ENCODE measurements at regions not wholly inside any gene's neighbourhood (a gene's known extent, or its start where the extent isn't known, plus 50 kb on each side); places are given as distances from the start of the nearest gene placed in this dataset.

DNA sequence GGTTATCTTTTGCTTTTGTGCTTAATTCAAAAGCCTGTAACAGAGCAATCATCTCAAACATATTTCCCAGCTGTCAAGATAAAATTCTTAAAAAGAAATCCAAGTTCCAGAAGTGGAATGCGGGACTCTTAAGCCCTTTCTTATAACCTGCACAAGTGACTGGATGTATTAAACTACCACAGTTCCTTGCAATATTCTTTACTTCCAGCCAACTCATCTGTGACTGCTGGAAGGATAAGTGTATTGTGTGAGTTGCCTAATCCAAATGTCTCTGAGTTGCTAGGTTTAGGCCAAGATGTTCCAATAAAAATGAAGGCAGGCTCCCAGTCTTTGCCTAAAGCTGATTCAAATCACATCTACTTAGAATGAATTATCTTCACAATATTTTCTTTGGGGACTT, 159.2 kb upstream of the SLC24A2 start:
- Mint-ChIP-seq H3K27ac (no peak overlapping the region), H3K36me3 (peaks cover under 1% of the 10 kb centered on the region), H3K27me3 (no peaks in the 10 kb centered on the region), H3K9me3 (peaks cover 2% of the 10 kb centered on the region), H3K4me1 (peaks cover 12% of the 10 kb centered on the region), H3K4me3 (no peak overlapping the region)

DNA sequence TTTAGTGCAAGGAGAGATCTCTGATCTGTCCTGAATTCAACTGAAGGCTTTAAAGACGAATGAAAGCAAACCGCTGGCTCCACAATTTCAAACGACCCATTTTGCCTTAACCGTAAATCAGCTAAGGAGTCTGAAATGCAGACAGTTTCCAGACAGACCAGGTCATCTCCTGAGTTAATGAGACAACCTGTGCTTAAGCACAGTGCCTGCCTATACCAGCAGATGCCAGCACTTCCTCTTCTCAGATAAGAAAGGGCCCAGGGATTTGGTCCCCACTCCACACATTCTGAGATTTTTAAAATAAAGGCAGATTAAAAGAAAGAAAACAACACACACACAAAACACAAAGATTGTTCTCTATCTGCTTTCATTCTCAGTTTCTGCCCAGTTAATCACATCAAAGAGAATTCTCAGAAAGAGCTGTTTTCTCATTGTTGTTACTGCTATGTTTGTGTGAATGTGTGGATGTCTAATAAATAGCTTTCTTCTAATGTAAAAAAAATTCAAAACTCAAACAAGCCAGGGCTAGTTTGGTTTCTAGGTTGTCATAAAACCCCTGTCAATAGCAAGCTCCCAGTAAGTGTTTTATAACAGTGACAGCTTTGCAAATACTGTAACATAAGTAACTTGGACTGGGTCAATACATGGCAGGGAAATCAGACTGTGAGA, 157.7 kb upstream of the SLC24A2 start:
- no peaks in the 10 kb centered on the region for H3K36me3 Mint-ChIP-seq
- no peak overlapping the region for H3K27ac Mint-ChIP-seq
- H3K4me3 Mint-ChIP-seq: no peak overlapping the region
- H3K9me3 Mint-ChIP-seq: no peaks in the 10 kb centered on the region
- no peaks in the 10 kb centered on the region for H3K27me3 Mint-ChIP-seq
- H3K4me1 Mint-ChIP-seq: peaks cover 12% of the 10 kb centered on the region

DNA sequence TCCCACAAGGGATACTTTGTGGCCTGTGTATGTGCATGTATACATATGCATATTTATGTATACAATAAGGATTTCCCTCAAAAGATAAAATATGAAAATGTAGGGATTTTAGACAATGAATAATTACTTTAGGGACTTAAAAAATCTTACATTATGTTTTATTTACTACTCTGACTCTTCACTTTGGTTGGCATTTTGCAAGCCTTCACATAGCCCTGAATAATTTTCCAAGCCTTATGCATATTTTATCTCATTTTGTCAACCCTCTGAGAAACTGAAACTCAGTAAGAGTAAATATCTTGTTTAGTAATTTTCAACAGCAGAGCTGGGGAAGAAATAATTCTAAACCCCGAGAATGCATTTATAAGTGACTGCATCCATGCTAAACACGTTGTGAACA, 153.0 kb upstream of the SLC24A2 start:
- Mint-ChIP-seq H3K4me3 (no peak overlapping the region), H3K27me3 (no peaks in the 10 kb centered on the region), H3K27ac (no peak overlapping the region), H3K36me3 (no peaks in the 10 kb centered on the region), H3K4me1 (peaks cover 8% of the 10 kb centered on the region), H3K9me3 (no peaks in the 10 kb centered on the region)

DNA sequence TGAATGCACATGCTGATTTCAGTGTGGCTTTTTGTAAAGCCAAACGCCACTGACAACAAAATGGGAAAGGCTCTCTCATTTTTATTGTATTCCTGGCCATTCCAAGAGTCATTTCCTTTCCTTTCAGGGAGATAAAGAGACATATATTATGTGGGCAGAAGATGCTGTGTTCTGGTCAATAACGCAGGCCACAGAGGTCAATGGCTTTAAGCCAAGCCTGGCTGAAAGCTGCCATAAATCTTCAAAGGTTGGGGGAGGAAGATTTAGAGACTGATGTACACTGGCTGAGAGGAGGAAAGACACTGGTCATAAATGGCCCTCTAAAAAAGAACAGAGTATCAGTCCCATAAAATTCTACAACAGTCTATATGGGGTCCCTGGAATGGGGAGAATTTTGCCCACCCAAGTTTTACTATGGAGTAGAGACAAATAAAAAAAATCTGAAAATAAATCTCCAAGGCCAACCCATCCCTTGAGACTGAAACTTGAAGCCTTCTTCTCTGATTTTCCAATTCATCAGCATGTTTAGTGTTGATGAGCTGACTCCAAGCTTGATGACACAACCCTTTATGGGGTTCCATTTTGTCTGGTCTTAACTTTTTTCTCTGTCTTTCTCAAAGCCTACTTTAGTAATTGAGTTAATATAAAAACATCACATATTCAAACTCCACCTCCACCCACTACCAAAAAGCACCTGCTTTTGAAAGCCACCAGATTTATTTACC, 152.1 kb upstream of the SLC24A2 start:
- no peak overlapping the region for H3K27ac Mint-ChIP-seq
- H3K9me3 Mint-ChIP-seq: no peaks in the 10 kb centered on the region
- no peaks in the 10 kb centered on the region for H3K36me3 Mint-ChIP-seq
- no peak overlapping the region for H3K4me3 Mint-ChIP-seq
- no peaks in the 10 kb centered on the region for H3K4me1 Mint-ChIP-seq
- no peaks in the 10 kb centered on the region for H3K27me3 Mint-ChIP-seq

DNA sequence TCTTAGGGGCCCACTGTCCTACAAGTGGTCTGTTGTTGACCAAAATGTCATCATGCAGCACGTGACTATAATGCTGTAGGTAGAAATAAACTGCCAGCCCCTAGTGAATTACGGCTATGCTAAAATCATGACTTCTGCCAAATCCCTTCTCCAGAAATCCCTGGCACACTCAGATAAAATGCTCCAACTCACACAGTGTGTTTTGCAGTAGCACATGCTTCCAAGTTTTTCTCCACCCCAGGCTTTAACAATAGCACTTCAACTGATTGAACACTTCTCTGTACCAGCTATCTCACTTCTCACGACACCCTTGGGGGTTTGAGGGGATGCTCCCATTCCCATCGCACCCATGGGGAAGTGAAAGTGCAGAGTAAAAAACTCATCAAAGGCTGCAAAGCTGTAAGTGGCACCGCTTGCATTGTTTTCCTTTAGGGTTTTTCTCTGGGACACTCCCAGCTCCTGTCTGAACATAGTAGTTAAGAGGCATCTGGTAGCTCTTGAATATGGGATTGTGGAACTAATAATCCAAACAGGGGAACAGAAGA, 151.0 kb upstream of the SLC24A2 start:
- H3K4me1 Mint-ChIP-seq: no peaks in the 10 kb centered on the region
- H3K36me3 Mint-ChIP-seq: peaks cover 2% of the 10 kb centered on the region
- no peaks in the 10 kb centered on the region for H3K9me3 Mint-ChIP-seq
- H3K4me3 Mint-ChIP-seq: no peak overlapping the region
- no peak overlapping the region for H3K27ac Mint-ChIP-seq
- peaks cover 3% of the 10 kb centered on the region for H3K27me3 Mint-ChIP-seq

DNA sequence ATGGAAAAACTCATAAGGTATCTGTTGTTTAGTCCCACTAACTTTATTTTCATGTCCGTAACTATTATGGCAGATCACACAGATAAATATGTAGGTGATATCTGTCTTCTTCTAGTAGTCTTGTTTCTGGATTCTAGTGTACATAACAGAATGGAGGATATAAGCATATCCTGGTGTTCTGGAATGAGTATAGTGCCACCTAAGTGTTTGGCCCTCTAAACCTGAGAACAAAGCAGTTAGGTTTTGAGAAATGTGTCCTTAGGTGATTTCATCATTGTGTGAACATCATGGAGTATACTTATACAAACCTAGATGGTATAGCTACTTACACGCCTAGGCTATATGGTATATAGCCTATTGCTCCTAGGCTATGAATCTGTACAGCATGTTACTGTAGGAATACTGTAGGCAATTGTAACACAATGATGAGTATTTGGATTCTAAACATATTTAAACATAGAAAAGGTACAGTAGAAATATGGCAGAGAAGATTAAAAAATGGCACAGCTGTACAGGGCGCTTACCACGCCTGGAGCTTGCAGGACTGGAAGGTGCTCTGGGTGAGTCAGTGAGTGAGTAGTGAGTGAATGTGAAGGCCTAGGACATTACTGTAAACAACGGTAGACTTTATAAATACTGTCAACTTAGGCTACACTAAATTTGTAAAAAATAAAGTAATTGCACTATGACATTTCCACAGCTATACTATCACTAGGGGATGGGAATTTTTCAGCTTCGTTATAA, 150.3 kb upstream of the SLC24A2 start:
- H3K4me1 Mint-ChIP-seq: peaks cover 3% of the 10 kb centered on the region
- H3K27ac Mint-ChIP-seq: no peak overlapping the region
- no peak overlapping the region for H3K4me3 Mint-ChIP-seq
- H3K36me3 Mint-ChIP-seq: peaks cover 2% of the 10 kb centered on the region
- H3K9me3 Mint-ChIP-seq: no peaks in the 10 kb centered on the region
- peaks cover 3% of the 10 kb centered on the region for H3K27me3 Mint-ChIP-seq

DNA sequence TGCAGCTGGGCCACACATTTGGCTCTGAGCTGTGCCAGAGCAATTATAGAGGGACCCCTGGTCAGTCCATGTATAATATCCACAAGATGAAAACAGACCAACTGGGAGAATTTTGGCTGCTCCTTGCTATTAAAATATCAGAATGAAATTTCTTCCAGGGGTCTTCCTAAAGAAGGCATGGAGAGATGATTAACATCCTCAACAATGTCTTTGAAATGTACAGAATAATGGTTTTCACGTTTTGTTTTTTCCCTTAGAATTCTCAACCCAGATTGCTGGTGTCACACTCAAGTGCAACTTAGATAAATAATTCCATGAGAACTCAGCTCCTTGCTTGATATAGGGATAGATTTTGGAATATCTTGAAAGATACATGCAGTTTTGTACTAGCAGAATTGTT, 148.3 kb upstream of the SLC24A2 start:
- Mint-ChIP-seq H3K36me3 (peaks cover 2% of the 10 kb centered on the region), H3K9me3 (no peaks in the 10 kb centered on the region), H3K4me3 (no peak overlapping the region), H3K27ac (no peak overlapping the region), H3K4me1 (peaks cover 3% of the 10 kb centered on the region), H3K27me3 (peaks cover 5% of the 10 kb centered on the region)

DNA sequence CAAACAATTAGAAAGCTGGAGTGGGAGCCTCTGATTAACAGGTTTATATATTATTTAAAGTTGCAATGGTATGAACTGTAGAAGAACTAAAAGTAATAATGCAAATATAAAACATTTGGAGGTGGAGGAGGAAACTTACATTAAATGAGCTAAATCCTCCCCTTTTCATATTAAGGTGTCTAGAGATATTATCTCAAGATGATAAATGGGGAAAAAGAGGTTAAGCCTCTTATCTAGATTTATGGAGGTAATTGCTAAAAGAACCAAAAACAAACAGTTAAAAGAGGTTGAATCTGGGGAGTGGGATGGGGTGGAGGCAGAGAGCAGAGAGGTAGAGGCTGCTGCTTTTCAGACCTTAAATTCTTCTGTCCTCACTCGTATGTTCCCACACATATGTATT, 147.8 kb upstream of the SLC24A2 start:
- peaks cover 2% of the 10 kb centered on the region for H3K36me3 Mint-ChIP-seq
- no peaks in the 10 kb centered on the region for H3K9me3 Mint-ChIP-seq
- H3K27me3 Mint-ChIP-seq: peaks cover 5% of the 10 kb centered on the region
- H3K27ac Mint-ChIP-seq: peak overlapping the region; percentile 41
- peaks cover 3% of the 10 kb centered on the region for H3K4me1 Mint-ChIP-seq
- no peak overlapping the region for H3K4me3 Mint-ChIP-seq

DNA sequence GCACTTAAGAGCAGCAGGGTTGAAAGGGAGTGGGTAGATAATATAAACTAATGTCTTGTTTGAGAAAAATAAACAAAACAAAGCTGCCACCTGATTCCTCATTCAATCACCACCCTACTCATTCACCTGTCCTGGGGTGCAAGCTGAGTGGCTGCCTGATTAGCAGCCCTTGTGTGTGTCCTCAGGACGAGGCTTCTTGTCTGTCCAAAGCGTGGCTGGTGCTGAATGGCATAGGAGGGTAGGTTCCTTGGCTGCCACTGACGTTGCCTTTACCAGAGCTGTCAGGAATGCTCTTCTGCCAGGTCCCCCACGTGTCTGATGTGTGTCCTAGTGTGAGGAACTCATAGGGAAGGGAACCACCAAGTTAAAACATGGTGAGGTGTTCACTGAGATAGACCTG, 146.6 kb upstream of the SLC24A2 start:
- Mint-ChIP-seq H3K27me3 (peaks cover 5% of the 10 kb centered on the region), H3K36me3 (peaks cover 2% of the 10 kb centered on the region), H3K4me1 (peaks cover 3% of the 10 kb centered on the region), H3K4me3 (no peak overlapping the region), H3K27ac (no peak overlapping the region), H3K9me3 (no peaks in the 10 kb centered on the region)

DNA sequence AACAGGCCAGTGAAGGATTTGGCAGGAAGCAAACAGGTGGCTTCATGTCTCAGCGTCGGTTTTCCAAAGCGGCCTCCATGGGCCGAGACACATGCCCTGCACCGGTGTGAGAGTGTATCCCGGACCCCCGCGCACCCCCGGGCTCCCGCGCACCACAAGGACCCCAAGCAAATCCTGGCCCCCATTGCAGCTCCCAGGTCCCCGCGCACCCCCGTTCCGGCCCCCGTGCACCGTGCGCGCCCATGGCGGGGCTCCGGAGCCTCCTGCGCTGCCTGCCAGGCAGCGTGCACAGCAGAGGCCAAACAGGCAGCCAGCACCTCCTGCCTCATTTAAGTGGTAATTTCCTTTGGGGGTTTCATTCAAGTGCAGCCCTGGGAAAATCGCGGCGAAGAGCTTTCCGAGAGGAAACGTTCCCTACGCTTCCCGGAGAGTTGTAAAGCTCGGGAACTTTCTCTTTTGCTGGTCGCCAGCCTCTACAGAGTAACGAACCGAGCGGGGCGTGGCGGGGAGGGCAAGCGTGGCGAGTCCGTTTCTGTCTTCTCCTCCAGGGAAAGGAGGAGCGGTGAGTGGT, 145.5 kb upstream of the SLC24A2 start:
- H3K36me3 Mint-ChIP-seq: peaks cover 2% of the 10 kb centered on the region
- no peak overlapping the region for H3K27ac Mint-ChIP-seq
- no peaks in the 10 kb centered on the region for H3K9me3 Mint-ChIP-seq
- H3K4me1 Mint-ChIP-seq: peaks cover 3% of the 10 kb centered on the region
- peaks cover 5% of the 10 kb centered on the region for H3K27me3 Mint-ChIP-seq
- H3K4me3 Mint-ChIP-seq: peak overlapping the region; percentile 71

DNA sequence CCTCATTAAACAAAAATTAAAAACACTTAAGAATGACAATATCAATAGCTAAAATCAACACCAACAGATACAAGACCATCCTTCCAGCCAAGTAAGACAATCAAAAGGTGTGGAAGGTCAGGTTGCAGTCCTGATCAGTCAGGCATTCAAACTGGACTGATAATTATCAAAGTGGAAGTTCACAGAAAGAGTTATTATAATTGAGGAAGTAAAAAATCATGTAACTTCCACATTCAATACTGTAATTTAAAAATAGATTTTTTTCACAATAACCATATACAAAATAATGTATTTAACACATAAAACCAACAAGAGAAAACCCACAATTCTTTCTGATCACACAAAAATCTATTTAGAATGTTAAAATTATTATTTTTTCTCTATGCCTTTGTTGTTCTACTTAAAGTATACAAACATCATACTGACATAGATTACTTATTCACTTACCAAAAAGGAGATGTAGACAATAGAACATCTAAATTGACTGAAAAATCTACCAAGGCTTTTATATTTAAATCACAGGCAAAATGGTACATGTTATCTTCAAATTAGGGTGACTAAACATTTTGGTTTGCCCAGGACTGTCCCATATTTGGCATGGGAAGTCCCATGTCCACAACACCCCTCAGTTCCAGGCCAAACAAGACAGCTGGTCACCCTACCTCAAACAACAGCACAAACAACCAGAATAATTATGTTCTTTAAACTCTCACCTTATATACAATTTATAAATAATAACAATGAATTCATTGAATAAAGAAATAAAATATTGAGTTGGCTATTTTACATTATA, 142.5 kb upstream of the SLC24A2 start:
- H3K27ac Mint-ChIP-seq: no peak overlapping the region
- H3K9me3 Mint-ChIP-seq: no peaks in the 10 kb centered on the region
- H3K36me3 Mint-ChIP-seq: peaks cover 2% of the 10 kb centered on the region
- no peak overlapping the region for H3K4me3 Mint-ChIP-seq
- H3K4me1 Mint-ChIP-seq: peaks cover 12% of the 10 kb centered on the region
- H3K27me3 Mint-ChIP-seq: peaks cover 5% of the 10 kb centered on the region

DNA sequence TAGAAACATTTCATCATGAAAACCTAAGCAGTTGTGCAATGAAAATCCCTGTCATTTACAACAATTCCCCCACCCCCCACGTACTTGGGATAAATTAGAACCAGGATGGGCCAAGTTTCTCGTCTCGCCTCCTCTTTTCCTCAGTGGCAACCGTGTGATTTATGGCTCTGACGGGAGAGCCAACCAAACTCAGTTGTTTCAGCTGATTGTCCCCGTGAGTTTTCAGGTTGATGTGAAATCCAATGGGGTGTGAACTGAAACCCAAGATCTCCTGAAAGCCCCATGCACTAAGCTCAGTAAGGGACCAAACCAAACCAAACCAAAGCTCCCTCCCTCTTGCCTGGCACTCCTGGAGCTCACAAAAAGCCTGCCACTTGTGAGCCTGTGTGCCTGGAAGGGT, 138.7 kb upstream of the SLC24A2 start:
- no peak overlapping the region for H3K4me3 Mint-ChIP-seq
- peaks cover 14% of the 10 kb centered on the region for H3K4me1 Mint-ChIP-seq
- H3K27me3 Mint-ChIP-seq: no peaks in the 10 kb centered on the region
- no peaks in the 10 kb centered on the region for H3K9me3 Mint-ChIP-seq
- no peak overlapping the region for H3K27ac Mint-ChIP-seq
- no peaks in the 10 kb centered on the region for H3K36me3 Mint-ChIP-seq

DNA sequence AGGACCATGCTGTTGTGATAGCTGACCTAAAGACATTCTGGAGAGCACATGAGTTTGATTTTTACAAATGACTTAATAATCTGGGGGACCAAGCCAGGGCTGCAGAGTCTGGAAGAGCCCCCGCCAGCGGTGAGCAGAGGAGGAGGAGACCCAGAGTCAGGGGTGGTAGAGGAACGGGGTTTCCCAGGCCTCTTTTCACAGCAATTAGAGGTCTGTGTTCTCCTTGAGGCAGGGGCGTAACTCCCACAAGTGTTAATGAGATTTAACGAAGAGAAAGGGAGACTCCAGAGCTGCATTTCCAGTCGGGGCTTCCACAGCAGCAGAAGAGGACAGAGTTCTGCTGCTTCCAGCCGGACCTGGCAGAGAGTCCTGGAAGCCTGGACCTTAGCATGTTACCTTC, 137.9 kb upstream of the SLC24A2 start:
- peaks cover 14% of the 10 kb centered on the region for H3K4me1 Mint-ChIP-seq
- no peak overlapping the region for H3K4me3 Mint-ChIP-seq
- no peaks in the 10 kb centered on the region for H3K9me3 Mint-ChIP-seq
- H3K27me3 Mint-ChIP-seq: no peaks in the 10 kb centered on the region
- no peaks in the 10 kb centered on the region for H3K36me3 Mint-ChIP-seq
- H3K27ac Mint-ChIP-seq: no peak overlapping the region

DNA sequence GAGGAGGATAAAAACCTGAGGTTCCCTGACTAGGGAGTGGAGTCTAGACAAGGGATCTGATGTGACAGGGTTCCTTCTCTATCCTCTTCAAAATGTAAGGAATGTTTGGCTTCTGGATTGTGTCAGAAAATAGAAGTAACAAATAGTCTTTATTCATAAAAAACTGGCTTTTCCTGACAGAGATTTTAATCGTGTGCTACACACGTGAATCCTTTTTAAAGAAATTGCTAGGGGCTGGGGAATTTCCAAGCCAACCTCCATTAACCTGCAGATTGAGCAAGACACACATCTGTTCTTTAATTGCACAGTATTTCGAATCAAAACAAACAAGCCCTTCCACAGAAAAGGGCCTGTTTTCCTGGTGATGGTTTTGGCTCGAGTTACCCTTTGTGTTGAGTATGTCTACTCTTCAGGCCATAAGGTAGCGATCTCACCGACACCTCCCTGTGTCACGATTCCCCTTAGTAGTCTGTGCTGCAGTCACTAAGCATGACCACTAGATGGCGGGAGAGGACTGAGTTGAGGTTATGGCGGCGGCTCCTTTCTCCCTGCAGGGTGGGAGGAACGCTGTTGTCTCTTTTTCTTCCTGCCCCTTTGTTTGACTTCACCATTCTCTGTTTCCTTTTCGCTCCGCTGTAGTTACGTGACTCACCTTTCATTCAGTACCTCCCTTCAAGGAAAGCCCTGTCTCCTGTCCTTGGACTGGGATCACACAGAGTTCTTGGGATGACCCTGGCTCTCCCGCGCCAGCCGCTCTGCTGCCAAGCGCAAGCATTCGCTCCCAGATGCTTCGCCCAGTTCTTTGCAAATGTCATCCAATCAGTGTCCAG, 137.1 kb upstream of the SLC24A2 start:
- no peaks in the 10 kb centered on the region for H3K36me3 Mint-ChIP-seq
- peaks cover 14% of the 10 kb centered on the region for H3K4me1 Mint-ChIP-seq
- H3K27ac Mint-ChIP-seq: peak overlapping the region; percentile 52
- H3K4me3 Mint-ChIP-seq: peak overlapping the region; percentile 85
- no peaks in the 10 kb centered on the region for H3K27me3 Mint-ChIP-seq
- H3K9me3 Mint-ChIP-seq: no peaks in the 10 kb centered on the region

Data from activated naive CD4-positive, alpha-beta T cell treated with anti-CD3 and anti-CD28 coated beads, Interleukin-2, amount 50 U/mL, for 24 hours (primary cell).